MM.1S (cell line): ENCODE measurements at regions not wholly inside any gene's neighbourhood (a gene's known extent, or its start where the extent isn't known, plus 50 kb on each side); places are given as distances from the start of the nearest gene placed in this dataset.

Experiments used
- CTCF ChIP-seq: fragments of 300-600 bp; sonication (generic); IDR thresholded peaks from 2 replicates; pipeline ENCODE4 v1.5.1; 2016; ENCODE audit warnings: antibody characterized with exemption, low read length, mixed read lengths
- EZH2 ChIP-seq: fragments of 300-600 bp; sonication (generic); optimal IDR thresholded peaks from 2 replicates; pipeline ENCODE3; 2017; ENCODE audit warnings: low read depth, mild to moderate bottlenecking, antibody characterized with exemption, low read length, mixed read lengths
- EZH2phosphoT487 ChIP-seq: fragments of 300-600 bp; sonication (generic); IDR thresholded peaks from 2 replicates; pipeline ENCODE4 v1.6.1; 2018; ENCODE audit warnings: antibody characterized with exemption, low read length

- TF ChIP-seq CTCF (no peak), EZH2 (no peak), EZH2phosphoT487 (no peak)
Measured at GRCh38 chr1:34648501-34648900, 106.3 kb upstream of the GJB5 start.
